IPS-18a (cell line): ENCODE measurements at regions not wholly inside any gene's neighbourhood (a gene's known extent, or its start where the extent isn't known, plus 50 kb on each side); places are given as distances from the start of the nearest gene placed in this dataset.

Source experiments
- H3K27ac ChIP-seq: one replicate; pipeline ENCODE4 v1.5.1; 2013; ENCODE audit warnings: low read length
- H3K27me3 ChIP-seq: one replicate; pipeline ENCODE4 v1.6.1; 2013; ENCODE audit warnings: mild to moderate bottlenecking, low read length; ENCODE audit not compliant: control insufficient read depth, insufficient read depth
- H3K36me3 ChIP-seq: one replicate; pipeline ENCODE4 v1.6.1; 2013; ENCODE audit warnings: low read depth, low read length; ENCODE audit not compliant: control insufficient read depth
- H3K4me1 ChIP-seq: one replicate; pipeline ENCODE4 v1.6.1; 2013; ENCODE audit warnings: low read depth, low read length; ENCODE audit not compliant: control insufficient read depth
- H3K4me3 ChIP-seq: one replicate; pipeline ENCODE4 v1.5.1; 2013; ENCODE audit warnings: low read length
- H3K9ac ChIP-seq: one replicate; pipeline ENCODE4 v1.6.1; 2013; ENCODE audit warnings: mild to moderate bottlenecking, low read length, moderate library complexity
- H3K9me3 ChIP-seq: one replicate; pipeline ENCODE4 v1.6.1; 2013; ENCODE audit warnings: low read depth, low read length; ENCODE audit not compliant: control insufficient read depth

GRCh38 chr3:178170698-178171535, 365.3 kb upstream of the KCNMB2 start:
- Histone ChIP-seq H3K4me3 (no peak overlapping the region), H3K36me3 (no peaks in the 10 kb centered on the region), H3K27ac (no peak overlapping the region), H3K4me1 (no peaks in the 10 kb centered on the region), H3K27me3 (no peaks in the 10 kb centered on the region), H3K9ac (no peak overlapping the region), H3K9me3 (no peaks in the 10 kb centered on the region)

GRCh38 chr3:178172121-178172520, 364.1 kb upstream of the KCNMB2 start:
- Histone ChIP-seq H3K27ac (no peak overlapping the region), H3K9ac (no peak overlapping the region), H3K9me3 (no peaks in the 10 kb centered on the region), H3K4me1 (no peaks in the 10 kb centered on the region), H3K4me3 (no peak overlapping the region), H3K27me3 (no peaks in the 10 kb centered on the region), H3K36me3 (no peaks in the 10 kb centered on the region)

- H3K36me3 ChIP-seq, result no peaks in the 10 kb centered on the region
- no peaks in the 10 kb centered on the region for H3K27me3 ChIP-seq
- no peaks in the 10 kb centered on the region for H3K9me3 ChIP-seq
- H3K9ac ChIP-seq, result no peak overlapping the region
- no peak overlapping the region for H3K4me3 ChIP-seq
- H3K4me1 ChIP-seq, result no peaks in the 10 kb centered on the region
- H3K27ac ChIP-seq, result no peak overlapping the region
Observed at GRCh38 chr3:178174201-178174915, 361.9 kb upstream of the KCNMB2 start.

- Histone ChIP-seq H3K4me3 (no peak overlapping the region), H3K27ac (no peak overlapping the region), H3K9me3 (no peaks in the 10 kb centered on the region), H3K4me1 (no peaks in the 10 kb centered on the region), H3K9ac (no peak overlapping the region), H3K36me3 (no peaks in the 10 kb centered on the region), H3K27me3 (no peaks in the 10 kb centered on the region)
Observed at GRCh38 chr3:178181088-178181487, 355.1 kb upstream of the KCNMB2 start.

- Histone ChIP-seq H3K4me1 (no peaks in the 10 kb centered on the region), H3K9me3 (no peaks in the 10 kb centered on the region), H3K9ac (no peak overlapping the region), H3K36me3 (no peaks in the 10 kb centered on the region), H3K27me3 (no peaks in the 10 kb centered on the region), H3K4me3 (no peak overlapping the region), H3K27ac (no peak overlapping the region)
Observed at GRCh38 chr3:178181784-178182183, 354.5 kb upstream of the KCNMB2 start.

- no peak overlapping the region for H3K27ac ChIP-seq
- no peaks in the 10 kb centered on the region for H3K36me3 ChIP-seq
- no peak overlapping the region for H3K4me3 ChIP-seq
Observed at GRCh38 chr3:178182337-178182779, 353.9 kb upstream of the KCNMB2 start.

GRCh38 chr3:178184833-178185232, 351.4 kb upstream of the KCNMB2 start:
- Histone ChIP-seq H3K9ac (no peak overlapping the region), H3K27ac (no peak overlapping the region), H3K36me3 (no peaks in the 10 kb centered on the region), H3K27me3 (no peaks in the 10 kb centered on the region), H3K4me3 (no peak overlapping the region), H3K4me1 (peaks cover 4% of the 10 kb centered on the region), H3K9me3 (no peaks in the 10 kb centered on the region)

More at GRCh38 chr3:178182337-178182779, 353.9 kb upstream of the KCNMB2 start:
- Histone ChIP-seq H3K9me3 (no peaks in the 10 kb centered on the region), H3K9ac (no peak overlapping the region), H3K4me1 (no peaks in the 10 kb centered on the region), H3K27me3 (no peaks in the 10 kb centered on the region)

- Histone ChIP-seq H3K4me3 (no peak overlapping the region), H3K36me3 (no peaks in the 10 kb centered on the region), H3K9me3 (no peaks in the 10 kb centered on the region), H3K27ac (no peak overlapping the region), H3K27me3 (no peaks in the 10 kb centered on the region), H3K4me1 (peaks cover 14% of the 10 kb centered on the region), H3K9ac (no peak overlapping the region)
Observed at GRCh38 chr3:178186666-178187065, 349.6 kb upstream of the KCNMB2 start.

- Histone ChIP-seq H3K4me1 (peaks cover 14% of the 10 kb centered on the region), H3K27ac (no peak overlapping the region), H3K9ac (no peak overlapping the region)
Observed at GRCh38 chr3:178189854-178190253, 346.4 kb upstream of the KCNMB2 start.

GRCh38 chr3:178193846-178194245, 342.4 kb upstream of the KCNMB2 start:
- Histone ChIP-seq H3K9me3 (no peaks in the 10 kb centered on the region), H3K27me3 (no peaks in the 10 kb centered on the region), H3K36me3 (no peaks in the 10 kb centered on the region), H3K9ac (no peak overlapping the region), H3K4me3 (no peak overlapping the region), H3K4me1 (peaks cover 14% of the 10 kb centered on the region), H3K27ac (no peak overlapping the region)

More at GRCh38 chr3:178189854-178190253, 346.4 kb upstream of the KCNMB2 start:
- H3K4me3 ChIP-seq, result no peak overlapping the region
- H3K36me3 ChIP-seq, result no peaks in the 10 kb centered on the region
- no peaks in the 10 kb centered on the region for H3K9me3 ChIP-seq
- H3K27me3 ChIP-seq, result no peaks in the 10 kb centered on the region

- Histone ChIP-seq H3K4me1 (peaks cover 13% of the 10 kb centered on the region), H3K9me3 (no peaks in the 10 kb centered on the region), H3K27ac (no peak overlapping the region), H3K9ac (no peak overlapping the region), H3K36me3 (no peaks in the 10 kb centered on the region), H3K27me3 (no peaks in the 10 kb centered on the region), H3K4me3 (no peak overlapping the region)
Observed at GRCh38 chr3:178194539-178194938, 341.7 kb upstream of the KCNMB2 start.
